ENCODE measurements at regions not wholly inside any gene's neighbourhood (a gene's known extent, or its start where the extent isn't known, plus 50 kb on each side); places are given as distances from the start of the nearest gene placed in this dataset.

- peak; percentile 78 for TF ChIP-seq CTCF (IDR thresholded peaks at IDR 0.05; ENCODE audit: low read depth, low read length)
- H3K4me3 ChIP-seq (ENCODE audit: low read depth, low read length) = no peak overlapping the region
These were observed 74.1 kb upstream of the PAK5 start for GRCh38 chr20:9912858-9913434.

GRCh38 chr20:9912290-9912689 is 73.4 kb upstream of the PAK5 start:
- TF ChIP-seq CTCF (IDR thresholded peaks at IDR 0.05; ENCODE audit: low read depth, low read length) = no peak
- no peak overlapping the region for H3K4me3 ChIP-seq (ENCODE audit: low read depth, low read length)

GRCh38 chr20:9911519-9911918 is 72.6 kb upstream of the PAK5 start:
- TF ChIP-seq CTCF (IDR thresholded peaks at IDR 0.05; ENCODE audit: low read depth, low read length) = no peak

GRCh38 chr20:9909167-9909566 is 70.3 kb upstream of the PAK5 start:
- no peak overlapping the region for H3K4me3 ChIP-seq (ENCODE audit: low read depth, low read length)
- no peak for TF ChIP-seq CTCF (IDR thresholded peaks at IDR 0.05; ENCODE audit: low read depth, low read length)

More at GRCh38 chr20:9911519-9911918, 72.6 kb upstream of the PAK5 start:
- H3K4me3 ChIP-seq (ENCODE audit: low read depth, low read length) = no peak overlapping the region

GRCh38 chr20:9903048-9903655 is 64.3 kb upstream of the PAK5 start:
- 0 out of 2 replicates have a peak, but pooled peaks have one; percentile 7 for TF ChIP-seq CTCF (IDR thresholded peaks at IDR 0.05; ENCODE audit: low read depth, low read length)

GRCh38 chr20:9889270-9889981 is 50.5 kb upstream of the PAK5 start:
- TF ChIP-seq CTCF (IDR thresholded peaks at IDR 0.05; ENCODE audit: low read depth, low read length) = no peak
- no peak overlapping the region for H3K4me3 ChIP-seq (ENCODE audit: low read depth, low read length)

More at GRCh38 chr20:9903048-9903655, 64.3 kb upstream of the PAK5 start:
- no peak overlapping the region for H3K4me3 ChIP-seq (ENCODE audit: low read depth, low read length)
